GM23338 (cell line): ENCODE measurements at regions not wholly inside any gene's neighbourhood (a gene's known extent, or its start where the extent isn't known, plus 50 kb on each side); places are given as distances from the start of the nearest gene placed in this dataset.

ENCODE experiments used
- CTCF ChIP-seq, 2 experiments: fragments of 200-600 bp in 1 of 2; sonication (generic) in 1 of 2; conservative IDR thresholded peaks; 2 replicates each; pipeline versions ENCODE4 v1.5.1 to v1.6.1; 2016 to 2017; ENCODE audit warnings: antibody characterized with exemption in 2 of 2, low read depth in 2 of 2, mild to moderate bottlenecking in 2 of 2, moderate library complexity in 1 of 2
- EZH2phosphoT487 ChIP-seq: fragments of 200-600 bp; sonication (generic); IDR thresholded peaks from one replicate; pipeline ENCODE4 v1.8.1; 2018; ENCODE audit warnings: antibody characterized with exemption; ENCODE audit not compliant: unreplicated experiment
- JUNB ChIP-seq: IDR thresholded peaks from one replicate; pipeline ENCODE4 v1.6.1; 2016; ENCODE audit warnings: antibody characterized with exemption; ENCODE audit not compliant: unreplicated experiment
- POLR2AphosphoS5 ChIP-seq: IDR thresholded peaks from 2 replicates; pipeline ENCODE4 v1.6.1; 2016; ENCODE audit warnings: antibody characterized with exemption, low read depth

- TF ChIP-seq CTCF (conservative IDR thresholded peaks at IDR 0.05; ENCODE audit: low read depth in 2 of 2) (no peak), JUNB (no peak), POLR2AphosphoS5 (no peak), EZH2phosphoT487 (no peak)
Measured at GRCh38 chr5:53236683-53237082, 127.1 kb upstream of the MOCS2 start.
